ENCODE measurements at regions not wholly inside any gene's neighbourhood (a gene's known extent, or its start where the extent isn't known, plus 50 kb on each side); places are given as distances from the start of the nearest gene placed in this dataset.
"Not testable (repeated sequence)": the region's sequence is repeated elsewhere in the genome, so short reads cannot be mapped to it uniquely, and the experiment has no call there.

DNA sequence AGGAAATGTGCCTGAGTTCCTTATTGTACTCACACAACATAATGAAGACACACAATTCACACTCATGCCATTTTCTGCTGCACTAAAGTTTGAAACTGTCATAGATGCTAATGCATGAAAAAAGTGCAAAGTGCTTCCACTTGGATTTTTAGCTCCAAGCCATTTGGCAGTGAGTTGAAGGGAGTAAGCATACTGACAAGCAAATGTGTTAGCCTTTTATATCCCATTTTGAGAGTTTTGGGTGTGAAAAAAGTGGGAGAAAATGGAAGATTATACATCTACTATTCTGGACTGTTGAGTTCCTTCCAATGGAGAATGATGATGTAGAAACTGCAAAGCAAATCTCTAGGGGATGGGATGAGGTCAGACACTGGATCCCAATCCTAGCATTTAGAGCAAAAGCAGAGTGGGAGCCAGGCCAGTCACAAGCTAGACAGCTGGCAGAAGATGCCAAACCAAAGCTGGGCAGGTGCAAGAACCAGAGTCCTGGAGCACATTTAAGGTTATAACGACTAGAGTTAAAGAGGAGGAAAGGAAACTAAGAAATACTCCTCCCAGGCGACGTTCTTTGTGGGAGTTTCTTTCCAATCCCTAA is 216.8 kb downstream of the FBXO8 start:
- no peak for DNase-seq

DNA sequence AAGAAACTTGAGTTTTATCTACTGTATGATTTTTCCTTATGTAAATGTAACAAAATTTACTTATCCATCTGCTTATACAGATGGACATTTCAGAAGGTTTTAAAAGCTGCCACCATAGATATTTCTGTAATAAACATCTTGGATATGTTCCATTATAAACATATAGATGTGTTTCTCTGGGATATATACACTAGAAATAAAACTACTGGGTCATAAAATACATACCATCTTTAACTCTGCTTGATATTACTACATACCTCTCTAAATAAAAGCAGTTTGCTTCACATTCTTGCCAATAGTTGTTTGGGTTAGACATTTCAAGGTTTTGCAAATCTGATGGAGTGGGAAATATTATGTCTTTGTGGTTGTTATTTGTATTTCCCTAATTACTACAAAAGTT is 220.6 kb downstream of the FBXO8 start:
- no peak for DNase-seq

DNA sequence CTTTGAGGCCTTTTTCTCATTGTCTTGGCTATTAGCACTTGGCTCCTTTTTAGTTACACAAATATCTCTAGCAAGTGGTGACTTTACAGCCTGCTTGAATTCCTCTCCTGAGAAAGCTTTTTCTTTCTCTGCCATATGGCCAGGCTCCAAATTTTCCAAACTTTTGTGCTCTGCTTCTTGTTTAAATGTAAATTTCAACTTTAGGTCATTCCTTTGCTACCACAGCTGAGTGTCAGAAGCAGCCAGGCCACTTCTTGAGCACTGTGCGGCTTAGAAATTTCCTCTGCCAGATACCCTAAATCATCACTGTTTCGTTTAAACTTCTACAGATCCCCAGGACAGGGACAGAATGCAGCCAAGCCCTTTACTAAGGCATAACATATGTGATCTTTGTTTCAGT is 222.4 kb downstream of the FBXO8 start:
- DNase-seq: no peak

- no peak for DNase-seq
Observed at GRCh38 chr4:174058846-174059245, 224.6 kb downstream of the FBXO8 start.

DNA sequence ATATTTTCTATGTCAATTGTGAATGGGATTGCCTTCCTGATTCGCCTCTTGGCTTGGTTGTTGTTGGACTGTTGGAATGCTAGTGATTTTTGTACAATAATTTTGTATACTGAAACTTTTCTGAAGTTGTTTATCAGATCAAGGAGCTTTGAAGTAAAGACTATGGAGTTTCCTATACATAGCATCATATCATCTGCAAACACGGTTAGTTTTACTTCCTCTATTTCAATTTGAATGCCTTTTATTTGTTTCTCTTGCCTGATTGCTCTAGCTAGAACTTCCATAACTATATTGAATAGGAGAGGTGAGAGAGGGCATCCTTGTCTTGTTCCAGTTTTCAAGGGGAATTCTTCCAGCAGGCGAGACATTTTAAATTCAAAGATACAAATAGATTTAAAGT is 226.5 kb downstream of the FBXO8 start:
- DNase-seq: no peak

DNA sequence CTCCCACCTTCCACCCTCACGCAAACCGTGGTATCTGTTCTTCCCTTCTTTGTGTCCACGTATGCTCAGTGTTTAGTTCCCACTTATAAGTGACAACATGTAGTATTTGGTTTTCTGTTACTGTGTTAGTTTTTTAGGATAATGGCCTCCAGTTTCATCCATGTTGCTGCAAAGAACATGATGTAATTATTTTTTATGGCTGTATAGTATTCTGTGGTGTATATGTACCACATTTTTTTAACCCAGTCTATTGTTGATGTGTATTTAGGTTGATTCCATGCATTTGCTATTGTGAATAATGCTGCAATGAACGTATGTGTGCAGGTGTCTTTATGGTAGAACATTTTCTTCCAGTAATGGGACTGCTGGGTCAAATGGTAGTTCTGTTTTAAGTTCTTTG is 228.1 kb downstream of the FBXO8 start:
- DNase-seq: no peak

- no peak for DNase-seq
Observed at GRCh38 chr4:174053895-174054294, 229.6 kb downstream of the FBXO8 start.

- no peak for DNase-seq
Observed at GRCh38 chr4:174047363-174047762, 236.1 kb downstream of the FBXO8 start.

DNA sequence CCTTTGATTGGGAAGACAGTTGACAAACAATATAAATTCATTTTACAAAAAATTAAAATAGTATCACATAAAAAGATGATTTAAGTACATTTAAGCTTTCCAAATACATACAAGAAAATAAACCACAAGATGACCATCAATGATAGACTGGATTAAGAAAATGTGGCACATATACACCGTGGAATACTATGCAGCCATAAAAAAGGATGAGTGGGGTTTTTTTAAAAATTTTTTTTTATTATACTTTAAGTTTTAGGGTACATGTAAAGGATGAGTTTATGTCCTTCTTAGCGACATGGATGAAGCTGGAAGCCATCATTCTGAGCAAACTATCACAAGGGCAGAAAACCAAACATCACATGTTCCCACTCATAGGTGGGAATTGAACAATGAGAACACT is 237.6 kb downstream of the FBXO8 start:
- not testable (repeated sequence) for DNase-seq

GRCh38 chr4:174045381-174045780 is 238.1 kb downstream of the FBXO8 start:
- no peak for DNase-seq

DNA sequence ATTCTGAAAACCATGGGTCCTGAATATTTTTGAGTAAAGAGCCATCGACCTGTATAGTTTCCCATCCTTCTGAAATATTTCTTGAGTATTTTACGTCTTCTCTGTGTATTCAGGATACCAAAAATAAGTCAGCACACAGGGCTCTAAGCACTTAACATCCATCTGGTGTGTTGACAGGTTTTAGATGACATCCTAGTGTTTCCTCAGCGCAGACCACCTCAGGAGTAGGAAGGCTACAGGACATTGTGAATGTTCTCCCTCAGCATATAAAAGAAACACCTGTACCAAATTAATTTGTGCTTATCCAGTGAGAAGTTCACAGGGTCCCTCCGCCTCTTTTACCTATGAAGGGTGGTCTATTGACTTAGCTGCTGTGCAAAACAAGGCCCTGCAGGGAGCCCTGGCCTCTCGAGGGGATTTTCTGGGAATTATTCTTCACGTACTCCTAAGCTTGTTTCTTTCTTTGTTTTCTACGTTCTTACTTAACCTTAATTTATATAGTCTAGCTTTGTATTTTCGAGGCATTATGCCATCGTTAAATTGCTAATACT is 241.8 kb downstream of the FBXO8 start:
- no peak for DNase-seq

- no peak for DNase-seq
Observed at GRCh38 chr4:174040287-174040686, 243.2 kb downstream of the FBXO8 start.

DNA sequence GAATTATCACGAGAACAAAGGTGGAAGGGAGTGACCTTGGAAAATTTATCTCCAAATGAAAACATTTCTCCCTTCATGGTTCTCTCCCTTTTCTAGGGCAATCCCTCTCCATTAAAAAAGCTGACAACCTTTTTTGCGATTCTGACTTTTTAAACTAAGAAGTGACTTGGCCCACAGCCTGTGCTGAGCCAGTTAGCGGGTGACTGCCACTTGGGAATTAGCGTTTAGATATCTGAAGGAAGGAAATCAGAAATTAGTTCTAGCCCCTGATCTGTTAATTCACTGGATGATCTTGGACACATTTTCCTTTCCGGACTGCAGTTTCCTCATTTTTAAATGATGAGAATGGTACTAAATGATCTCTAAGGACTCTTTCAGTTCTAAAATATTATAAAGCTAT is 245.0 kb downstream of the FBXO8 start:
- DNase-seq: no peak

- no peak for DNase-seq
Observed at GRCh38 chr4:174037631-174038030, 245.8 kb downstream of the FBXO8 start.

- DNase-seq: no peak
Observed at GRCh38 chr4:174037049-174037448, 246.4 kb downstream of the FBXO8 start.

- no peak for DNase-seq
Observed at GRCh38 chr4:174036576-174036975, 246.9 kb downstream of the FBXO8 start.

DNA sequence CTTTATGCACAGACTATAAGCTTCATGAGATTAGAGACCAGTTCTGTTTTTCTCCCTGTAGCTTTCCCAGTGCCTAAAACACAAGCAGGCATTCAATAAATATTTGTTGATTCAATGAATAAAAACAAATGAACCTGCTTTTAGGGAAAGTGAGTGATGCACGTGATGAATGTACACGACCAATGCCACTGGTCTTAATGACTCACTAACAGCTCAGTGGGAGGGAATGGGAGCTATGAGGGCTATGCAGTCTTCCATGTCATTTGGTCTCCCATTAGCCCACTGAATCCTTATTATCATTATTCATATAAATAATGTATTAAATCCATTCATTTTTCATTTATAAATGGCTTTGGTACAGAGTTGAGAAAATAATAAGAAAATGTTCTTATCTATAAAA is 247.4 kb downstream of the FBXO8 start:
- DNase-seq: no peak

DNA sequence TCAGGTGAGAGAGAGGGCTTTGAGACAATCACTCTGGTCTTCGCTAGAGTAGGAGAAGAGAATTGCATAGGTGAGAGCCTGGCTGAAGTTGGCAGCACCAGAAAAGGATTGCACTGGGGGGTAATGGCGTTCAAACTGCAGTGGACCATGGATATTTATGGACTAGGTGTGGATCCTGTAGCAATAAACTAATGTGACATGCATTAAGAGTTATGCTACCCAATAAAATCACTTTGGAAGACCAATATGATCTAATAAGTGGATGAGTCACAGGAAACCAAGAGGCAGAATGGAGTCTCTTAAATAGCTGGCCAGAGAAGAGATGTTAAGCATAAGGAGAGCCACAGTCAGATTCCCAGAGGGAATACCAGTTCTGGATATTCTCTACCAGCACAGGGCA is 259.8 kb downstream of the FBXO8 start:
- no peak for DNase-seq

DNA sequence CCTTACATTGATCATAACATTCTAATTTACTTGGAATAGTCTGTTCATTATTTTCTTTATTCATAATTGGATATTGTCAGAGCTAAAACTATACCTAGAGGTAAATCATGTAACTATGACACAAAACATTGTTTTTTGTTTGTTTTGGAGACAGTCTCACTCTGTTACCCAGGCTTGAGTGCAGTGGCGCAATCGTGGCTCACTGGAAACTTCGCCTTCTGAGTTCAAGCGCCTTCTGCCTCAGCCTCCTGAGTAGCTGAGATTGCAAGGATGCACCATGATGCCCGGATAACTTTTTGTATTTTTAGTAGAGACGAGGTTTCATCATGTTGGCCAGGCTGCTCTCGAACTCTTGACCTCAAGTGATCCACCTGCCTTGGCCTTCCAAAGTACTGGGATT is 265.2 kb downstream of the FBXO8 start:
- no peak for DNase-seq

DNA sequence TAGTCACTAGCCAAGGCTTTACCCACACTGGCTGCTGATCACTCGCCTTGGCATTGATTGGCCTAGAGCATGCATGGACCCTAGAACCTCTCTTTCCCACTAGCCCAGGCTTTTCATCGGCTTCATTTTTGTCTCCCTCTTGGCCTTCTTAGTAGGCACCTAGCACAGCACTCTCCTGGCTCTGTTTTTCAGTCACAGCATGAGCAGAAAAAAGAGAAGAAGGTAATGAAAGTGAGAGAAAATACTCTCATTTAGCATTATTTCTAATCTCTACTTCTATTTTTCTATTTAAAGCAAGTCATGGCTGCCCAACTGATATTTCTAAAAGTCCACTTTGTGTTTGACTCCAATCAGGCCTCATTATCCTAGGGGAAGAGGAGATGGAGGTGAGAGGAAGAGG is 267.2 kb downstream of the FBXO8 start:
- no peak for DNase-seq

DNA sequence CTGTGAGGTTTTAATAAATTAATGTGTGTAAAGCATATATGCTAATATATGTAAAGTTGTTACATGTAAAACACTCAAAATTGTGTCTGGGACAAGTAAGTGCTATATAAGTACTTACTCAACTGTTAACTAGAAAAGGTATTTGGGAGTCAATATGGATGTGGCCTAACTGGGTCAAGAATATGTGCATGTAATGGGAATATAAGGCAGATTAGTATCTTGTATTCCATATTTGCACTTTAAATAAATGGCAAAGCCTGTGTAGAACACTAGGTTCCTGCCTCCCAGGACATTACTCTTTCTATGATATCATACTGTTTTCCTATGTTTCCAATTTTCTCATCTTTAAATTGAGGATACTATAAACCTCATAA is 270.6 kb downstream of the FBXO8 start:
- no peak for DNase-seq

DNA sequence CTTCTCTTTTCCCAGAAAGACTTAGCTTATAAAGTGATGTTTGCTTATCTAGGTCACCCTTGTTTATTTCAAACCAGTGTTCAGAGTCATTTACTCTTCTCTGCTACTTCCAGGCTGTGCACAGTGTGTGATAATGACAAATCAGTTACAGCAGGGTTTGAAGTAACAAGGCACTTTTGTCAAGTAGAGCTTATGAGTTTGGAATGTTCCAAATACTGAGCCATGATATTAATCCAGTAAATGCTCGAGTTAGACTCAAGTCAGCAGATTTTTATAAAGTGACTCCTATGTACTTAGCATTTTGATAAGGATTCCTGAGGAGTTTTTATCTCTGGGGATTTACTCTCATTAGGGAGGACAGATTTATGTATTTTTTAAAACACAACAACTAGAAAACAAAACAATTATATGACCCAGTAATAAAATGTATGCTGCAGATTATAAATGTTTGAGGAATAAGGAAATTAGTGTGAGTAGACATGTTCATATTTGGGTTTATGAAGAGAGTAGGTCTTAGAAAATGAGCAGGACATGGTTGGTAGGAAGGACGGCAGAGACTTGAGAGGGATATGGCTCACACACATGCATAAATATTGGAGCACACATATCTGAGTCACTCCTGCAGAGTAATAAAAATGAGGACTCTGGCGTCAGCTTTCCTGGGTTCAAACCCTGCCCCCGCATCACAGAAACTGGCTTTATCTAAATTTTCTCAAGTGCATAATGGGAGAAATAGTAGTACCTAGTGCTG is 271.2 kb downstream of the FBXO8 start:
- DNase-seq: no peak

DNA sequence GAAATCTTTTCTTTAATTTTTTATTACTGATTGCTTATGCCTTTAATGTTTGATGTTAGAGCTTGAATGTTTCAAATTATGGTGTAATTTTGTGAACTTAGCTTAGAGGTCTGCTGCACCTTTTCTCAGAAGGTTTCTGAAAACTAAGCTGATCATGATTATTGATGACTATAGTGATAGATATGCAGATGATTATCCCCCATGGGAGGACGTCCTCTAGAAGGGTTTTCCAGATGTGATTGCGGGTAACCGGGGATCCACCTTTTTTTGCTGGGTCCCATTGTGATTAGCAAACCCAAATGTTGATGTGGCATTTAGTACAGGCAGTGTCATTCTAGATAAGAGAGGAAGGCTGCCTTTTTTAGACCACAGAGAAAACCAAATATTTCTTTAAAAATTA is 272.9 kb downstream of the FBXO8 start:
- no peak for DNase-seq

DNA sequence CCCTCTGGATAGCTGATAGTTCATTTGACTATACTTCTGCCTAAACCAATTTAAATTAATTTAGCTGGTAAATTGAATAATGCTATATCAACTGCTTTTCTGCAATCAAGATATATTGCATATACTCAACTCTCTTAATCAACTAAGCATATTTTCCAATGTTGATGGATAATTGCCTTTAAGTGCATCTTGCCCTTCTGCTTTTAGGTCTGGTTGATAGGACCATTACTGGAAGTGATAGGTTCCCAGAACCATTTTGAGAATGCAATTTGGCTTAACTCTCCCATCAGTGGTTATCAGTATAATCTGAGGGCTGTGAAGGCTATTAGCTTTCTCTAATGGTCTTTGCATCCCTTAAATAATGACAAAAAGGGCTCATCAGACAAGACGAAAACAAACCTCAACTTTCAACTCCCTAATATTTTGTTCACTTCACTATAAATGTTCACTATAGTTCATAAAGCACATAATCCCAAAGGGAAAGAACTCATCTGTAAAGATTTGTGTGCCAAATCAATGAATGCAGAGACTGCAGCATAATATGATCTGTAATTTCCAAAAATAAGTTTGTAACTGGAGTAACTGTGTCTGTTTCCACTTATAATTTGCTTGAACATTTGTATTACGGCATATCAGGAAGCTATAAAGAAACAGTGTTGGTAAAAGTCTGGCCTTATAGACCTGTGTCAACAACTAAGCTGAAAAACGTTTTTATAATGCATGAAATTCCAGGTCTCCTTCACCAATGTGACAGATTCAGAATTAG is 273.6 kb downstream of the FBXO8 start:
- DNase-seq: no peak
